ENCODE measurements at regions not wholly inside any gene's neighbourhood (a gene's known extent, or its start where the extent isn't known, plus 50 kb on each side); places are given as distances from the start of the nearest gene placed in this dataset.

DNA sequence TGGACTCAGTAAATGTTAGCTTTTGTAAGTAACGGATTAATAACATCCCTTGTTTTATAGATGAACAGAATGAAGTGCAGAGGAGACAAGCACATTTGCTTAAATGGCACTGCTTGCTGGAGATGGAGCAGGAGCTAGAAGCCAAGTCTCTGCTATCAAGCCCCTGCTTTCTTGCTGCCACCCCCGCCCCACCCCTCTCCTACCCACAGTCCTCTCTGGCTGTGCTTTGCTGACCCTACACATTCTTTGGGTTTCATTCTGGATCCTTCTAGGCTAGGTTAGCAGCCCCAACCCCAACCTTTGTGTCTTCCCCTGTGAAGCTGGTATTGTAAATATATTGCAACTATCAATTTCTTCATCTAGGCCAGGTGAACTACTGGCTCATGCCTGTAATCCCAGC is 77.5 kb upstream of the CAPZB start:
- H3K27ac ChIP-seq = peak overlapping the region; percentile 56 to 57
- WGBS = 72% methylated on average over 2 of the region's 2 CpGs
- H3K36me3 ChIP-seq = no peaks in the 10 kb centered on the region
- H3K4me1 ChIP-seq (replicated peaks) = no peaks in the 10 kb centered on the region
- no peak overlapping the region for H3K4me3 ChIP-seq
- DNase-seq (ENCODE audit: low spot score) = no peak
- TF ChIP-seq POLR2AphosphoS5 (IDR thresholded peaks at IDR 0.05) = no peak
- no peak for TF ChIP-seq CTCF (IDR thresholded peaks at IDR 0.05)
- TF ChIP-seq POLR2A (IDR thresholded peaks at IDR 0.05) = no peak
- intact Hi-C loops (cut with DNase I) = loop anchor here (5.0 kb wide), 2 partner anchors 76 to 171 kb away; partner anchors contain the start of gene CAPZB
- no peaks in the 10 kb centered on the region for H3K9me3 ChIP-seq
- no peaks in the 10 kb centered on the region for H3K27me3 ChIP-seq (replicated peaks; ENCODE audit: insufficient read depth)

DNA sequence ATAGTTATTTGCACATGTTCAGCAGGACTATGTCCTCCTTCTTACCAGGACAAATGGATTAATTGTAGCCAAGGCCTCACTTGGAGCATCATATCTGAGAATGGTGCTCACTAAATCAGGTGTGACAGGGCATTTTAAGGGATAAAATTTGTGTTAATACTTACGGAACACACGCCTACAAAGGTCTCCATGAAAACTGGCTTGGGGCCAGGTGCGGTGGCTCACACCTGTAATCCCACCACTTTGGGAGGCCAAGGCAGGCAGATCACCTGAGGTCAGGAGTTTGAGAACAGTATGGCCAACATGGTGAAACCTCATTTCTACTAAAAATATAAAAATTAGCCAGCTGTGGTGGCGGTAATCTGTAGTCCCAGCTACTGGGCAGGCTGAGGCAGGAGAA is 75.1 kb upstream of the CAPZB start:
- WGBS = 93% methylated on average over 4 of the region's 4 CpGs
- no peak overlapping the region for H3K27ac ChIP-seq
- no peaks in the 10 kb centered on the region for H3K9me3 ChIP-seq
- no peaks in the 10 kb centered on the region for H3K27me3 ChIP-seq (replicated peaks; ENCODE audit: insufficient read depth)
- no peaks in the 10 kb centered on the region for H3K36me3 ChIP-seq
- intact Hi-C loops (cut with DNase I) = loop anchor here (5.0 kb wide), 2 partner anchors 73 to 168 kb away; partner anchors contain the start of gene CAPZB
- TF ChIP-seq POLR2AphosphoS5 (IDR thresholded peaks at IDR 0.05) (no peak), POLR2A (IDR thresholded peaks at IDR 0.05) (no peak), CTCF (IDR thresholded peaks at IDR 0.05) (no peak)
- no peak for DNase-seq (ENCODE audit: low spot score)
- no peaks in the 10 kb centered on the region for H3K4me1 ChIP-seq (replicated peaks)
- H3K4me3 ChIP-seq = no peak overlapping the region

DNA sequence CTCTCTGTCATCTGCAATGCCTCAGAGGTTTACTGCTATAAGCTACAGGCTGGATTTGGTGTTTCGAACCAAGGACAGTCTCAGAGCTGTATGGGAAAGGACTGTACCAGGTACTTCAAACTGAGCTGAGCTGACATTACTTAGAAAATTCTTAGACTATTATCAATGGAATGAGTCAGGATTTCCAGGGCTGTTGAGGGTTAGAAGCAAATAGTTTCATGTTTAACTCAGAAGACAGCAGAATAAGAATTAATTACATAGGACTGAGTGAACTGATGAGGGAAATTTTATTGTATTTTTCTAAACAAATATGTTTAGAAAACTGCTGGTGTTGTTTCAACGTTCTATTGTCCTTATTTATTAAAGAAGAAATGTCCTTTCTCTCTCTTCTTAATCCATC is 74.3 kb upstream of the CAPZB start:
- Histone ChIP-seq H3K27ac (no peak overlapping the region), H3K4me3 (no peak overlapping the region), H3K27me3 (replicated peaks; ENCODE audit: insufficient read depth) (no peaks in the 10 kb centered on the region), H3K36me3 (no peaks in the 10 kb centered on the region), H3K9me3 (no peaks in the 10 kb centered on the region), H3K4me1 (replicated peaks) (no peaks in the 10 kb centered on the region)
- no peak for TF ChIP-seq POLR2AphosphoS5 (IDR thresholded peaks at IDR 0.05)
- no peak for TF ChIP-seq POLR2A (IDR thresholded peaks at IDR 0.05)
- no peak for TF ChIP-seq CTCF (IDR thresholded peaks at IDR 0.05)
- no peak for DNase-seq (ENCODE audit: low spot score)
- 56% methylated on average over 2 of the region's 2 CpGs for WGBS
- intact Hi-C loops (cut with DNase I) = loop anchor here (5.0 kb wide), 2 partner anchors 72 to 167 kb away; partner anchors contain the start of gene CAPZB

DNA sequence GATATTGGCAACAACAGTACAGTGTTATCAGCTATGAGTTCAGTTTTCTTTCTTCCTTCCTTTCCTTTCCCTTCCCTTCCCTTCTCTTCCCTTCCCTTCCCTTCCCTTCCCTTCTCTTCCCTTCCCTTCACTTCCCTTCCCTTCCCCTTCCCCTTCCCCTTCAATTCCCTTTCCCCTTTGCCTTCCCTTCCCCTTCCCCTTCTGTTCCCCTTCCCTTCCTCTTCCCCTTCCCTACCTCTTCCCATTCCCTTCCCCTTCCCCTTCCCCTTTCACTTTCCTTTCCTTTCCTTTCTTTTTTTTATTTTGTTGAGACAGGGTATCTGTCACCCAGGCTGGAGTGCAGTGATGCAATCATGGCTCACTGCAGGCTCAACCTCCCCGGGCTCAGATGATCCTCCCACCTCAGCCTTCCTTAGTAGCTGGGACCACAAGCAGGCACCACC is 72.3 kb upstream of the CAPZB start:
- DNase-seq (ENCODE audit: low spot score) = no peak
- H3K27me3 ChIP-seq (replicated peaks; ENCODE audit: insufficient read depth) = no peaks in the 10 kb centered on the region
- no peak overlapping the region for H3K27ac ChIP-seq
- no peaks in the 10 kb centered on the region for H3K36me3 ChIP-seq
- 81% methylated on average over 1 of the region's 1 CpG for WGBS
- H3K4me1 ChIP-seq (replicated peaks) = no peaks in the 10 kb centered on the region
- H3K9me3 ChIP-seq = no peaks in the 10 kb centered on the region
- no peak overlapping the region for H3K4me3 ChIP-seq
- TF ChIP-seq CTCF (IDR thresholded peaks at IDR 0.05) = no peak
- TF ChIP-seq POLR2A (IDR thresholded peaks at IDR 0.05) = no peak
- TF ChIP-seq POLR2AphosphoS5 (IDR thresholded peaks at IDR 0.05) = no peak
- intact Hi-C loops (cut with DNase I) = no loop called here

DNA sequence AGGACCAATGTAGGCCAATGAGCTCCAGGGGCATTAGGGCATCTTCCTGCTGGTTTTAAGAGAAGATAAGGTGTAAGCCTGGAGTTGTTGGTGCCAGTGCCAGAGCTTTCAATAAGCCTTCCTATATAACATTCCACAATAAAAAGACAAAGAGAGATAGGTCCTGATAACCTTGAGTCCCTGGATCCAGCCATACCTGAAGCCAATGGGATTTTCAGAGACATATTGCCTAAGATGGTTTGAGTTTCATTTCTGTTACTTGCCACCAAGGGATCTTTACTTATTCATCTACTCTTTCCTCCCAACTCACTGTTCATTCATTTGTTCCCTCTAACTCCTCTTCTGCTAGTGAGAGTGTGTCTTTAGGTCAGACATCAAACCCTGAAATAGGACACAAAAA is 68.8 kb upstream of the CAPZB start:
- Histone ChIP-seq H3K27me3 (replicated peaks; ENCODE audit: insufficient read depth) (no peaks in the 10 kb centered on the region), H3K36me3 (no peaks in the 10 kb centered on the region), H3K27ac (no peak overlapping the region), H3K9me3 (no peaks in the 10 kb centered on the region), H3K4me3 (no peak overlapping the region), H3K4me1 (replicated peaks) (no peaks in the 10 kb centered on the region)
- intact Hi-C loops (cut with DNase I) = no loop called here
- no peak for DNase-seq (ENCODE audit: low spot score)
- TF ChIP-seq CTCF (IDR thresholded peaks at IDR 0.05) = no peak
- no peak for TF ChIP-seq POLR2A (IDR thresholded peaks at IDR 0.05)
- TF ChIP-seq POLR2AphosphoS5 (IDR thresholded peaks at IDR 0.05) = no peak
